D721Med (cell line): ENCODE measurements at regions not wholly inside any gene's neighbourhood (a gene's known extent, or its start where the extent isn't known, plus 50 kb on each side); places are given as distances from the start of the nearest gene placed in this dataset.

Source experiments
- DNase-seq: peaks from one replicate; pipeline ENCODE4 v3.0.0; 2011; ENCODE audit warnings: low spot score; ENCODE audit not compliant: insufficient read length
- FAIRE-seq: peaks from 2 replicates; lab custom pipeline; 2011; peaks lifted over from hg19 to GRCh38; lab: Jason Lieb, UNC
- TF ChIP-seq, protein P1 (sequence below): IDR thresholded peaks from 2 replicates; pipeline ENCODE4 v1.5.1; 2012; ENCODE audit warnings: mild to moderate bottlenecking, control low read depth; ENCODE audit not compliant: insufficient read depth; ENCODE audit errors: missing control alignments

DNA sequence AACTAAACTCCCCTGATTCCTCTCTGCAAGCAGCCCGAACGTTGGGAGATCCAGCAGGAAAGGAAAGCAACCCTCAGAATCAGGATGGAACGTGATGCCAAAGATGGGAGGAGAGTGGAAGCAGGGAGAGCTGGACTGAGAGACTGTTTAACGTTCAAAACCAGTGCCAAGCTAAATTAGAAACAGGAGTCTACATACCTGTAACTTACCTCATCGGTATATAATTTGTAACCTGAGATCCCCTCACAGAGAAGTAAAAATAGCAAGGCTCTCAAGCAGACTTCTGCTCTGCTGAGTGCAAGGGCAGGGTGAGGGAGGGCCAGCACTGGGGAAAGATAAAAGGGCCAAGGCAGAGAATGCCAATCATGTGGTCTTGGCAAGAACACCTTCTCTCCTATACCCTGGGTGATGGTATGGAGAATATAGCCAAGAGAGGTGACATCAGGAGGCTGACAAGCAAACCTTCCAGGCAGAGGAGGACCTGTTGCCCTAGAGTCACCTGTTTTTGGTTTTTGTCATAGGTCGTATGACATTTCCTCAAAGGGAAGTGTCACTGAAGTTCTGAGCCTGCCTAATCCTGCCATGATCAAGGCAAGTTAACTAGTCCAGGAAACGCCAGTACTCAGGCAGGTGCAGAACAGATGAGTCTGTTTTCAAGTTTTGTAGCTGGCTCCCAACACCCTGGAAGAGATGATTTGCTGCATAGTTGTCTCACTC is 472.0 kb downstream of the NFIB start:
- FAIRE-seq (no peak), DNase-seq (no peak)
- TF ChIP-seq, protein P1, sequence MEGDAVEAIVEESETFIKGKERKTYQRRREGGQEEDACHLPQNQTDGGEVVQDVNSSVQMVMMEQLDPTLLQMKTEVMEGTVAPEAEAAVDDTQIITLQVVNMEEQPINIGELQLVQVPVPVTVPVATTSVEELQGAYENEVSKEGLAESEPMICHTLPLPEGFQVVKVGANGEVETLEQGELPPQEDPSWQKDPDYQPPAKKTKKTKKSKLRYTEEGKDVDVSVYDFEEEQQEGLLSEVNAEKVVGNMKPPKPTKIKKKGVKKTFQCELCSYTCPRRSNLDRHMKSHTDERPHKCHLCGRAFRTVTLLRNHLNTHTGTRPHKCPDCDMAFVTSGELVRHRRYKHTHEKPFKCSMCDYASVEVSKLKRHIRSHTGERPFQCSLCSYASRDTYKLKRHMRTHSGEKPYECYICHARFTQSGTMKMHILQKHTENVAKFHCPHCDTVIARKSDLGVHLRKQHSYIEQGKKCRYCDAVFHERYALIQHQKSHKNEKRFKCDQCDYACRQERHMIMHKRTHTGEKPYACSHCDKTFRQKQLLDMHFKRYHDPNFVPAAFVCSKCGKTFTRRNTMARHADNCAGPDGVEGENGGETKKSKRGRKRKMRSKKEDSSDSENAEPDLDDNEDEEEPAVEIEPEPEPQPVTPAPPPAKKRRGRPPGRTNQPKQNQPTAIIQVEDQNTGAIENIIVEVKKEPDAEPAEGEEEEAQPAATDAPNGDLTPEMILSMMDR = no peak

GRCh38 chr9:13832446-13832845 is 481.5 kb downstream of the NFIB start:
- TF ChIP-seq, protein P1 = no peak
- no peak for DNase-seq
- FAIRE-seq = no peak

DNA sequence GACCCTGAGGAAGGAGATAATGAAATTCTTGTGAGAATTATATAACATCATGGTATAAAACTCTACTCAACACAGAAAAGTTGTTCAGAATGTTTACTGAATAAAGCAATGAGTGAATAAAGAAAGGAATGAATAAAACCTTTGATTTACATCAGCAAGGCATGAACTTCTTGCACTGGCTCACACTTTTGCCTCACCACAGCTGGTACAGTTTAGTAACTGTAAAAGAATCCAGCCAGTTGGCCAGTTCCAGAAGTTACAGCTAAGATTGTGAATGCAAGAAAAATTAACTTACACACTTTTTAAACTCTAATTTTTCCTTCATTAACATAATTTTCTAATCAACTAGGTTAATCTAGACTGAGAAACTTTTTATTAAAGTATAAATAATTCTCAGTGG is 490.9 kb downstream of the NFIB start:
- no peak for FAIRE-seq
- TF ChIP-seq, protein P1 = no peak
- DNase-seq = no peak

- DNase-seq (no peak), FAIRE-seq (no peak)
- TF ChIP-seq, protein P1 = no peak
These were observed 496.1 kb downstream of the NFIB start for GRCh38 chr9:13817754-13818278.

- DNase-seq (no peak), FAIRE-seq (no peak)
- TF ChIP-seq, protein P1 = no peak
These were observed 497.1 kb downstream of the NFIB start for GRCh38 chr9:13816837-13817236.

- FAIRE-seq (no peak), DNase-seq (no peak)
- TF ChIP-seq, protein P1 = no peak
These were observed 499.1 kb downstream of the NFIB start for GRCh38 chr9:13814647-13815400.
